HepG2 (cell line): ENCODE measurements at regions not wholly inside any gene's neighbourhood (a gene's known extent, or its start where the extent isn't known, plus 50 kb on each side); places are given as distances from the start of the nearest gene placed in this dataset.

ENCODE experiments used
- ATAC-seq: fragments of 200-7000 bp; cut with Tn5 transposase; 3 replicates; pipeline ENCODE4 v1.9.1; 2020; ENCODE audit warnings: mild to moderate bottlenecking, moderate library complexity
- BruUV-seq: library from RNA; stranded (reverse); fragments of 400-500 nt; replicated peaks from 2 replicates; lab custom pipeline; 2021; lab: Mats Ljungman, UMichigan
- CTCF ChIA-PET: fragments of 300-600 bp; formaldehyde crosslinking; extraction: SDS; loops from one replicate; lab custom pipeline; 2021; ENCODE audit warnings: low total read pairs, inconsistent platforms, low intra/inter-chr PET ratio; lab: Yijun Ruan, JAX
- POLR2A ChIA-PET: fragments of 350-600 bp; sonication (Branson Sonifier 250); formaldehyde crosslinking; loops from one replicate; lab custom pipeline; 2020; ENCODE audit warnings: antibody characterized with exemption, inconsistent platforms; lab: Yijun Ruan, JAX
- DNase-seq: peaks from one replicate; pipeline ENCODE4 v3.0.0-alpha.2; 2015; ENCODE audit warnings: low spot score
- FAIRE-seq: peaks from 3 replicates; lab custom pipeline; 2011; peaks lifted over from hg19 to GRCh38; lab: Jason Lieb, UNC
- H2AFZ ChIP-seq: one replicate; pipeline ENCODE4 v1.6.1; 2011; ENCODE audit warnings: low read length, inconsistent platforms
- H3K27ac ChIP-seq: fragments of 300-600 bp; 3 replicates; pipeline ENCODE4 v1.8.0; 2011; ENCODE audit warnings: mixed run types, mild to moderate bottlenecking, mixed read lengths, low read length, inconsistent platforms; ENCODE audit not compliant: insufficient read depth; ENCODE audit errors: extremely low read length
- H3K27me3 ChIP-seq, 2 experiments: fragments of 200-600 bp in 1 of 2; 2 replicates in 1 of 2; 3 replicates in 1 of 2; pipeline versions ENCODE4 v1.6.0 to v1.8.0; 2011; ENCODE audit warnings: low read length in 2 of 2, mild to moderate bottlenecking in 2 of 2, moderate library complexity in 2 of 2, inconsistent platforms in 1 of 2; ENCODE audit not compliant: insufficient read depth in 2 of 2, control insufficient read depth in 1 of 2
- H3K36me3 ChIP-seq, 2 experiments: fragments of 200-600 bp in 1 of 2; replicated peaks in 1 of 2; 2 replicates in 1 of 2; 3 replicates in 1 of 2; pipeline versions ENCODE4 v1.5.1 to v1.8.0; 2011; ENCODE audit warnings: low read length in 2 of 2, inconsistent platforms in 1 of 2; ENCODE audit not compliant: insufficient read depth in 2 of 2, control insufficient read depth in 1 of 2
- H3K4me1 ChIP-seq: 2 replicates; pipeline ENCODE4 v1.5.1; 2012; ENCODE audit warnings: low read length, inconsistent platforms; ENCODE audit not compliant: insufficient read depth
- H3K4me2 ChIP-seq: 2 replicates; pipeline ENCODE4 v1.6.0; 2011; ENCODE audit warnings: low read depth, low read length, inconsistent platforms
- H3K4me3 ChIP-seq, 3 experiments: fragments of 200-600 bp in 1 of 3; sonication (generic), shearing (Covaris generic) in 1 of 3; replicated peaks in 1 of 3; 2 replicates each; pipeline ENCODE4 v1.5.1; 2011 to 2016; ENCODE audit warnings: low read length in 3 of 3, inconsistent platforms in 2 of 3, low read depth in 2 of 3, mild to moderate bottlenecking in 2 of 3, control low read depth in 1 of 3, mixed read lengths in 1 of 3; ENCODE audit not compliant: insufficient read depth in 1 of 3
- H3K79me2 ChIP-seq: one replicate; pipeline ENCODE4 v1.6.1; 2011; ENCODE audit warnings: low read length, inconsistent platforms; ENCODE audit not compliant: insufficient read depth
- H3K9ac ChIP-seq: 2 replicates; pipeline ENCODE4 v1.6.0; 2011; ENCODE audit warnings: mild to moderate bottlenecking, low read depth, low read length, inconsistent platforms; ENCODE audit not compliant: insufficient read depth
- H3K9me3 ChIP-seq: 2 replicates; pipeline ENCODE4 v1.5.1; 2012; ENCODE audit warnings: mild to moderate bottlenecking, low read length
- H4K20me1 ChIP-seq: 2 replicates; pipeline ENCODE4 v1.6.0; 2011; ENCODE audit warnings: inconsistent platforms, mild to moderate bottlenecking, low read length, moderate library complexity; ENCODE audit not compliant: insufficient read depth
- ATF7-NPFF ChIP-seq: sonication (generic); formaldehyde crosslinking; IDR thresholded peaks from 2 replicates; pipeline ENCODE4 v1.8.1; 2023; ENCODE audit warnings: mild to moderate bottlenecking, low read depth, missing genetic modification reagents, moderate library complexity
- CENPT ChIP-seq: sonication (generic); formaldehyde crosslinking; IDR thresholded peaks from 2 replicates; pipeline ENCODE4 v1.8.0; 2022; ENCODE audit warnings: low read depth, mild to moderate bottlenecking, moderate library complexity, missing genetic modification reagents
- KLF11 ChIP-seq: IDR thresholded peaks from 2 replicates; pipeline ENCODE4 v1.6.1; 2016; ENCODE audit warnings: missing compliant biosample characterization
- KLF16 ChIP-seq, 2 experiments: sonication (generic) in 1 of 2; formaldehyde crosslinking in 1 of 2; IDR thresholded peaks; 2 replicates each; pipeline versions ENCODE4 v1.6.1 to v1.8.0; 2016 to 2023; ENCODE audit warnings: missing genetic modification reagents in 2 of 2, missing compliant biosample characterization in 1 of 2
- RARA ChIP-seq: IDR thresholded peaks from 2 replicates; pipeline ENCODE4 v1.6.1; 2016; ENCODE audit warnings: missing genetic modification reagents, missing compliant biosample characterization
- ZNF317 ChIP-seq: sonication (generic); formaldehyde crosslinking; IDR thresholded peaks from 2 replicates; pipeline ENCODE4 v1.5.0; 2020; ENCODE audit warnings: mild to moderate bottlenecking, missing genetic modification reagents
- ZSCAN9 ChIP-seq: IDR thresholded peaks from 2 replicates; pipeline ENCODE4 v1.6.1; 2016; ENCODE audit warnings: borderline replicate concordance
- ZZZ3 ChIP-seq: sonication (generic); formaldehyde crosslinking; IDR thresholded peaks from 2 replicates; pipeline ENCODE4 v1.4.0; 2020; ENCODE audit warnings: missing genetic modification reagents, mild to moderate bottlenecking, borderline replicate concordance
- in situ Hi-C: cut with HindIII; loops from 2 replicates; pipeline ENCODE4 v1.10.0; 2017; ENCODE audit warnings: low pct_unique_long_range_greater_than_20kb; ENCODE audit not compliant: extremely low pct_ligation_motif_present
- intact Hi-C: fragments of 100-400 bp; cut with micrococcal nuclease; formaldehyde crosslinking; loops from one replicate; pipeline ENCODE4 v1.10.0; 2022; ENCODE audit not compliant: unreplicated experiment
- TF ChIP-seq, protein P1 (sequence below): sonication (generic); formaldehyde crosslinking; IDR thresholded peaks from 2 replicates; pipeline ENCODE4 v1.9.0; 2021; ENCODE audit warnings: missing genetic modification reagents, borderline replicate concordance
- TF ChIP-seq, protein P2 (sequence below), 2 experiments: sonication (generic) in 1 of 2; formaldehyde crosslinking in 1 of 2; IDR thresholded peaks; 2 replicates each; pipeline versions ENCODE4 v1.4.0 to v1.6.1; 2018 to 2020; ENCODE audit warnings: missing genetic modification reagents in 2 of 2, borderline replicate concordance in 1 of 2, low read depth in 1 of 2, mild to moderate bottlenecking in 1 of 2, missing biosample characterization in 1 of 2
- TF ChIP-seq, protein P3 (sequence below): sonication (generic); formaldehyde crosslinking; conservative IDR thresholded peaks from 2 replicates; pipeline ENCODE4 v1.8.0; 2022; ENCODE audit warnings: missing genetic modification reagents
- TF ChIP-seq, protein P4 (sequence below): sonication (generic); formaldehyde crosslinking; IDR thresholded peaks from 2 replicates; pipeline ENCODE4 v1.4.0; 2020; ENCODE audit warnings: mild to moderate bottlenecking, missing genetic modification reagents
- TF ChIP-seq, protein P5 (sequence below): sonication (generic); formaldehyde crosslinking; IDR thresholded peaks from 2 replicates; pipeline ENCODE4 v1.9.0; 2021; ENCODE audit warnings: missing genetic modification reagents, borderline replicate concordance

DNA sequence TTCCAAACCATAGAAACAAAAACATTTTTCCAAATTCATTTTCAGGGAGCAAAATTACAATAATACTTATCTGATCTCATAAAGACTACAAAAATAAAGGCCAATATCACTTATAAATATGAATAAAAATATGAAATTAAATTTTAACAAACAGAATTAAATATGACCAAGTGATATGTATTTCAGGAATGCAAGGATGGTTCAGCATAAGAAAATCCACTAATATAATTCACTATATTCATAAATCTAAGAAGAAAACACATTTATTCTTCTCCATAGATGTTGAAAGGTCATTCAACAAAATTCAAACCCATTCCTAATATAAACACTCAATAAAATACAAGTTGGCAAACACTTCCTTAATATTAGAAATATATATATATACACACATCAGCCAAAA is 115.2 kb upstream of the TMEM168 start:
- BruUV-seq = no TSS peak
- Histone ChIP-seq H3K9me3 (no peaks in the 10 kb centered on the region), H3K79me2 (no peaks in the 10 kb centered on the region), H3K4me1 (peaks cover 8% of the 10 kb centered on the region), H3K9ac (no peak overlapping the region), H3K4me3 (no peak overlapping the region), H3K27me3 (no peaks in the 10 kb centered on the region), H3K4me2 (no peak overlapping the region), H3K27ac (no peak overlapping the region), H4K20me1 (no peaks in the 10 kb centered on the region), H2AFZ (no peak overlapping the region), H3K36me3 (no peaks in the 10 kb centered on the region; a peak in 1 of 5 replicates)
- no peak for ATAC-seq
- in situ Hi-C loops = no loop called here
- FAIRE-seq = no peak
- ChIA-PET CTCF (no interaction called here), POLR2A (no interaction called here)
- intact Hi-C loops = no loop called here
- no peak for DNase-seq
- TF ChIP-seq RARA (CRISPR knock-in tag) = no peak
- TF ChIP-seq ZNF317 (CRISPR knock-in tag) = no peak
- TF ChIP-seq, protein P1, sequence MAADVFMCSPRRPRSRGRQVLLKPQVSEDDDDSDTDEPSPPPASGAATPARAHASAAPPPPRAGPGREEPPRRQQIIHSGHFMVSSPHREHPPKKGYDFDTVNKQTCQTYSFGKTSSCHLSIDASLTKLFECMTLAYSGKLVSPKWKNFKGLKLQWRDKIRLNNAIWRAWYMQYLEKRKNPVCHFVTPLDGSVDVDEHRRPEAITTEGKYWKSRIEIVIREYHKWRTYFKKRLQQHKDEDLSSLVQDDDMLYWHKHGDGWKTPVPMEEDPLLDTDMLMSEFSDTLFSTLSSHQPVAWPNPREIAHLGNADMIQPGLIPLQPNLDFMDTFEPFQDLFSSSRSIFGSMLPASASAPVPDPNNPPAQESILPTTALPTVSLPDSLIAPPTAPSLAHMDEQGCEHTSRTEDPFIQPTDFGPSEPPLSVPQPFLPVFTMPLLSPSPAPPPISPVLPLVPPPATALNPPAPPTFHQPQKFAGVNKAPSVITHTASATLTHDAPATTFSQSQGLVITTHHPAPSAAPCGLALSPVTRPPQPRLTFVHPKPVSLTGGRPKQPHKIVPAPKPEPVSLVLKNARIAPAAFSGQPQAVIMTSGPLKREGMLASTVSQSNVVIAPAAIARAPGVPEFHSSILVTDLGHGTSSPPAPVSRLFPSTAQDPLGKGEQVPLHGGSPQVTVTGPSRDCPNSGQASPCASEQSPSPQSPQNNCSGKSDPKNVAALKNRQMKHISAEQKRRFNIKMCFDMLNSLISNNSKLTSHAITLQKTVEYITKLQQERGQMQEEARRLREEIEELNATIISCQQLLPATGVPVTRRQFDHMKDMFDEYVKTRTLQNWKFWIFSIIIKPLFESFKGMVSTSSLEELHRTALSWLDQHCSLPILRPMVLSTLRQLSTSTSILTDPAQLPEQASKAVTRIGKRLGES = no peak
- no peak for TF ChIP-seq ZSCAN9 (CRISPR knock-in tag)
- TF ChIP-seq, protein P2, sequence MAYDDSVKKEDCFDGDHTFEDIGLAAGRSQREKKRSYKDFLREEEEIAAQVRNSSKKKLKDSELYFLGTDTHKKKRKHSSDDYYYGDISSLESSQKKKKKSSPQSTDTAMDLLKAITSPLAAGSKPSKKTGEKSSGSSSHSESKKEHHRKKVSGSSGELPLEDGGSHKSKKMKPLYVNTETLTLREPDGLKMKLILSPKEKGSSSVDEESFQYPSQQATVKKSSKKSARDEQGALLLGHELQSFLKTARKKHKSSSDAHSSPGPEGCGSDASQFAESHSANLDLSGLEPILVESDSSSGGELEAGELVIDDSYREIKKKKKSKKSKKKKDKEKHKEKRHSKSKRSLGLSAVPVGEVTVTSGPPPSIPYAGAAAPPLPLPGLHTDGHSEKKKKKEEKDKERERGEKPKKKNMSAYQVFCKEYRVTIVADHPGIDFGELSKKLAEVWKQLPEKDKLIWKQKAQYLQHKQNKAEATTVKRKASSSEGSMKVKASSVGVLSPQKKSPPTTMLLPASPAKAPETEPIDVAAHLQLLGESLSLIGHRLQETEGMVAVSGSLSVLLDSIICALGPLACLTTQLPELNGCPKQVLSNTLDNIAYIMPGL (CRISPR knock-in tag; IDR thresholded peaks at IDR 0.05; ENCODE audit: borderline replicate concordance in 1 of 2, low read depth in 1 of 2) = no peak
- TF ChIP-seq ZZZ3 = no peak
- TF ChIP-seq, protein P3, sequence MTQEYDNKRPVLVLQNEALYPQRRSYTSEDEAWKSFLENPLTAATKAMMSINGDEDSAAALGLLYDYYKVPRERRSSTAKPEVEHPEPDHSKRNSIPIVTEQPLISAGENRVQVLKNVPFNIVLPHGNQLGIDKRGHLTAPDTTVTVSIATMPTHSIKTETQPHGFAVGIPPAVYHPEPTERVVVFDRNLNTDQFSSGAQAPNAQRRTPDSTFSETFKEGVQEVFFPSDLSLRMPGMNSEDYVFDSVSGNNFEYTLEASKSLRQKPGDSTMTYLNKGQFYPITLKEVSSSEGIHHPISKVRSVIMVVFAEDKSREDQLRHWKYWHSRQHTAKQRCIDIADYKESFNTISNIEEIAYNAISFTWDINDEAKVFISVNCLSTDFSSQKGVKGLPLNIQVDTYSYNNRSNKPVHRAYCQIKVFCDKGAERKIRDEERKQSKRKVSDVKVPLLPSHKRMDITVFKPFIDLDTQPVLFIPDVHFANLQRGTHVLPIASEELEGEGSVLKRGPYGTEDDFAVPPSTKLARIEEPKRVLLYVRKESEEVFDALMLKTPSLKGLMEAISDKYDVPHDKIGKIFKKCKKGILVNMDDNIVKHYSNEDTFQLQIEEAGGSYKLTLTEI = no peak
- TF ChIP-seq, protein P4, sequence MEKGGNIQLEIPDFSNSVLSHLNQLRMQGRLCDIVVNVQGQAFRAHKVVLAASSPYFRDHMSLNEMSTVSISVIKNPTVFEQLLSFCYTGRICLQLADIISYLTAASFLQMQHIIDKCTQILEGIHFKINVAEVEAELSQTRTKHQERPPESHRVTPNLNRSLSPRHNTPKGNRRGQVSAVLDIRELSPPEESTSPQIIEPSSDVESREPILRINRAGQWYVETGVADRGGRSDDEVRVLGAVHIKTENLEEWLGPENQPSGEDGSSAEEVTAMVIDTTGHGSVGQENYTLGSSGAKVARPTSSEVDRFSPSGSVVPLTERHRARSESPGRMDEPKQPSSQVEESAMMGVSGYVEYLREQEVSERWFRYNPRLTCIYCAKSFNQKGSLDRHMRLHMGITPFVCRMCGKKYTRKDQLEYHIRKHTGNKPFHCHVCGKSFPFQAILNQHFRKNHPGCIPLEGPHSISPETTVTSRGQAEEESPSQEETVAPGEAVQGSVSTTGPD (CRISPR knock-in tag) = no peak
- no peak for TF ChIP-seq ATF7-NPFF (CRISPR knock-in tag)
- TF ChIP-seq KLF11 (CRISPR knock-in tag) = no peak
- TF ChIP-seq, protein P5, sequence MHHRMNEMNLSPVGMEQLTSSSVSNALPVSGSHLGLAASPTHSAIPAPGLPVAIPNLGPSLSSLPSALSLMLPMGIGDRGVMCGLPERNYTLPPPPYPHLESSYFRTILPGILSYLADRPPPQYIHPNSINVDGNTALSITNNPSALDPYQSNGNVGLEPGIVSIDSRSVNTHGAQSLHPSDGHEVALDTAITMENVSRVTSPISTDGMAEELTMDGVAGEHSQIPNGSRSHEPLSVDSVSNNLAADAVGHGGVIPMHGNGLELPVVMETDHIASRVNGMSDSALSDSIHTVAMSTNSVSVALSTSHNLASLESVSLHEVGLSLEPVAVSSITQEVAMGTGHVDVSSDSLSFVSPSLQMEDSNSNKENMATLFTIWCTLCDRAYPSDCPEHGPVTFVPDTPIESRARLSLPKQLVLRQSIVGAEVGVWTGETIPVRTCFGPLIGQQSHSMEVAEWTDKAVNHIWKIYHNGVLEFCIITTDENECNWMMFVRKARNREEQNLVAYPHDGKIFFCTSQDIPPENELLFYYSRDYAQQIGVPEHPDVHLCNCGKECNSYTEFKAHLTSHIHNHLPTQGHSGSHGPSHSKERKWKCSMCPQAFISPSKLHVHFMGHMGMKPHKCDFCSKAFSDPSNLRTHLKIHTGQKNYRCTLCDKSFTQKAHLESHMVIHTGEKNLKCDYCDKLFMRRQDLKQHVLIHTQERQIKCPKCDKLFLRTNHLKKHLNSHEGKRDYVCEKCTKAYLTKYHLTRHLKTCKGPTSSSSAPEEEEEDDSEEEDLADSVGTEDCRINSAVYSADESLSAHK (CRISPR knock-in tag) = no peak
- TF ChIP-seq CENPT (CRISPR knock-in tag) = no peak
- TF ChIP-seq KLF16 (CRISPR knock-in tag; IDR thresholded peaks at IDR 0.05) = no peak
